SK-N-SH (cell line): ENCODE measurements at regions not wholly inside any gene's neighbourhood (a gene's known extent, or its start where the extent isn't known, plus 50 kb on each side); places are given as distances from the start of the nearest gene placed in this dataset.

Experiments
- CTCF ChIA-PET: fragments of 300-600, 350-600 bp; formaldehyde crosslinking; extraction: SDS; loops from one replicate; lab custom pipeline; 2021; lab: Yijun Ruan, JAX
- POLR2A ChIA-PET: fragments of 350-600 bp; sonication (Branson Sonifier 250); formaldehyde crosslinking; extraction: SDS; loops from one replicate; lab custom pipeline; 2020; ENCODE audit warnings: antibody characterized with exemption, inconsistent platforms; lab: Yijun Ruan, JAX
- DNase-seq: peaks from one replicate; pipeline ENCODE4 v3.0.0; 2012
- H2AFZ ChIP-seq: fragments of 200-600 bp; sonication (generic); 2 replicates; pipeline ENCODE4 v1.8.1; 2016; ENCODE audit warnings: antibody characterized with exemption, mild to moderate bottlenecking, low read depth
- H3F3A ChIP-seq: fragments of 200-600 bp; sonication (generic); replicated peaks from 2 replicates; pipeline ENCODE3; 2016; ENCODE audit warnings: antibody characterized with exemption, mild to moderate bottlenecking; ENCODE audit not compliant: insufficient read depth
- H3K27ac ChIP-seq, 2 experiments: fragments of 200-500 bp in 1 of 2; fragments of 200-600 bp in 1 of 2; sonication (Bioruptor generic) in 1 of 2; sonication (generic), shearing (Covaris generic) in 1 of 2; 2 replicates each; pipeline versions ENCODE4 v1.5.1 to v1.6.1; 2014 to 2016; ENCODE audit warnings: low read depth in 2 of 2, inconsistent platforms in 1 of 2, low read length in 1 of 2, mild to moderate bottlenecking in 1 of 2, mixed read lengths in 1 of 2
- H3K27me3 ChIP-seq: fragments of 200-600 bp; sonication (generic), shearing (Covaris generic); 2 replicates; pipeline ENCODE4 v1.6.1; 2016; ENCODE audit warnings: mixed run types; ENCODE audit not compliant: insufficient read depth
- H3K36me3 ChIP-seq, 2 experiments: fragments of 200-500 bp in 1 of 2; fragments of 200-600 bp in 1 of 2; sonication (Bioruptor generic) in 1 of 2; sonication (generic) in 1 of 2; replicated peaks in 1 of 2; 2 replicates each; pipeline versions ENCODE3 to v1.5.1; 2014 to 2016; ENCODE audit warnings: low read length in 1 of 2, mild to moderate bottlenecking in 1 of 2; ENCODE audit not compliant: insufficient read depth in 2 of 2, control insufficient read depth in 1 of 2
- H3K4me1 ChIP-seq, 2 experiments: fragments of 200-500 bp in 1 of 2; fragments of 200-600 bp in 1 of 2; sonication (Bioruptor generic) in 1 of 2; sonication (generic), shearing (Covaris generic) in 1 of 2; 2 replicates each; pipeline versions ENCODE4 v1.5.1 to v1.6.1; 2014 to 2016; ENCODE audit warnings: low read depth in 1 of 2, low read length in 1 of 2, mixed run types in 1 of 2; ENCODE audit not compliant: insufficient read depth in 2 of 2, control insufficient read depth in 1 of 2
- H3K4me2 ChIP-seq: fragments of 200-600 bp; sonication (generic), shearing (Covaris generic); 2 replicates; pipeline ENCODE4 v1.6.1; 2017; ENCODE audit warnings: mixed run types
- H3K4me3 ChIP-seq, 2 experiments: fragments of 200-500 bp in 1 of 2; fragments of 200-600 bp in 1 of 2; sonication (Bioruptor generic) in 1 of 2; sonication (generic), shearing (Covaris generic) in 1 of 2; 2 replicates each; pipeline versions ENCODE4 v1.5.1 to v1.8.1; 2014 to 2016; ENCODE audit warnings: low read depth in 2 of 2, inconsistent platforms in 1 of 2, low read length in 1 of 2, mild to moderate bottlenecking in 1 of 2, mixed read lengths in 1 of 2, moderate library complexity in 1 of 2
- H3K79me2 ChIP-seq: fragments of 200-600 bp; sonication (generic); 2 replicates; pipeline ENCODE4 v1.8.1; 2017; ENCODE audit warnings: mild to moderate bottlenecking; ENCODE audit not compliant: insufficient read depth
- H3K9ac ChIP-seq: fragments of 200-600 bp; sonication (generic); 2 replicates; pipeline ENCODE4 v1.6.1; 2017; ENCODE audit warnings: mixed run types
- H3K9me2 ChIP-seq: fragments of 200-600 bp; sonication (generic); 2 replicates; pipeline ENCODE4 v1.6.1; 2017; ENCODE audit warnings: mixed run types
- H3K9me3 ChIP-seq: fragments of 200-600 bp; sonication (generic); 2 replicates; pipeline ENCODE4 v1.6.1; 2017; ENCODE audit warnings: mixed run types, mild to moderate bottlenecking, moderate library complexity
- H4K20me1 ChIP-seq: fragments of 200-600 bp; sonication (generic); 2 replicates; pipeline ENCODE4 v1.6.1; 2017; ENCODE audit warnings: mild to moderate bottlenecking, mixed run types; ENCODE audit not compliant: insufficient read depth
- CHD2 ChIP-seq: fragments of 150-350 bp; IDR thresholded peaks from 2 replicates; pipeline ENCODE4 v1.6.1; 2018; ENCODE audit warnings: low read length; ENCODE audit not compliant: partially characterized antibody
- EZH2phosphoT487 ChIP-seq: fragments of 200-600 bp; sonication (generic); IDR thresholded peaks from 2 replicates; pipeline ENCODE4 v1.6.1; 2017; ENCODE audit warnings: low read depth, mixed run types, mild to moderate bottlenecking, antibody characterized with exemption, moderate library complexity, borderline replicate concordance
- FOSL2 ChIP-seq: IDR thresholded peaks from 2 replicates; pipeline ENCODE4 v1.4.0; 2012; ENCODE audit warnings: low read depth, mild to moderate bottlenecking, moderate library complexity, borderline replicate concordance
- GABPA ChIP-seq: IDR thresholded peaks from 2 replicates; pipeline ENCODE4 v1.4.0; 2012; ENCODE audit warnings: low read depth, mild to moderate bottlenecking
- GATA2 ChIP-seq: sonication (generic); formaldehyde crosslinking; IDR thresholded peaks from 2 replicates; pipeline ENCODE4 v1.5.0; 2020; ENCODE audit warnings: mild to moderate bottlenecking, missing genetic modification reagents
- MEF2A ChIP-seq: IDR thresholded peaks from 2 replicates; pipeline ENCODE4 v1.4.0; 2012; ENCODE audit warnings: low read depth, borderline replicate concordance
- NFIC ChIP-seq: IDR thresholded peaks from 2 replicates; pipeline ENCODE4 v1.4.0; 2012; ENCODE audit warnings: borderline replicate concordance
- POLR2AphosphoS5 ChIP-seq: IDR thresholded peaks from 2 replicates; pipeline ENCODE4 v1.6.1; 2012; ENCODE audit warnings: low read depth, low read length
- RAD21 ChIP-seq: IDR thresholded peaks from 2 replicates; pipeline ENCODE4 v1.6.1; 2012; ENCODE audit warnings: mild to moderate bottlenecking, low read length
- RFX5 ChIP-seq: IDR thresholded peaks from 2 replicates; pipeline ENCODE4 v1.6.1; 2012; ENCODE audit warnings: mild to moderate bottlenecking, improper control_type of control experiment, low read length
- RXRA ChIP-seq: IDR thresholded peaks from 2 replicates; pipeline ENCODE4 v1.4.0; 2012; ENCODE audit warnings: low read depth, mild to moderate bottlenecking, borderline replicate concordance
- SIN3A ChIP-seq: IDR thresholded peaks from 2 replicates; pipeline ENCODE4 v1.6.1; 2012; ENCODE audit warnings: low read depth, mild to moderate bottlenecking, low read length, moderate library complexity, borderline replicate concordance
- SMC3 ChIP-seq: IDR thresholded peaks from 2 replicates; pipeline ENCODE4 v1.6.1; 2012; ENCODE audit warnings: low read depth, low read length, improper control_type of control experiment
- TCF12 ChIP-seq: IDR thresholded peaks from 2 replicates; pipeline ENCODE4 v1.4.0; 2012
- TEAD4 ChIP-seq: IDR thresholded peaks from 2 replicates; pipeline ENCODE4 v1.4.0; 2012; ENCODE audit warnings: mild to moderate bottlenecking, borderline replicate concordance; ENCODE audit not compliant: insufficient read depth
- WGBS: methylation state at CpG from one replicate; pipeline ENCODE4 v1.1.6; 2017; ENCODE audit warnings: low lambda C conversion rate; 5-methylcytosine and 5-hydroxymethylcytosine counted together
- TF ChIP-seq, protein P1 (sequence below): fragments of 200-600 bp; sonication (generic); IDR thresholded peaks from 2 replicates; pipeline ENCODE4 v1.6.1; 2017; ENCODE audit warnings: antibody characterized with exemption, mild to moderate bottlenecking, moderate library complexity
- TF ChIP-seq, protein P2 (sequence below): IDR thresholded peaks from 2 replicates; pipeline ENCODE4; 2012
- TF ChIP-seq, protein P3 (sequence below): IDR thresholded peaks from 2 replicates; pipeline ENCODE4 v1.4.0; 2012; ENCODE audit warnings: low read depth
- TF ChIP-seq, protein P4 (sequence below): fragments of 150-350 bp; IDR thresholded peaks from 2 replicates; pipeline ENCODE4 v1.6.1; 2016; ENCODE audit warnings: mild to moderate bottlenecking, low read depth, low read length

DNA sequence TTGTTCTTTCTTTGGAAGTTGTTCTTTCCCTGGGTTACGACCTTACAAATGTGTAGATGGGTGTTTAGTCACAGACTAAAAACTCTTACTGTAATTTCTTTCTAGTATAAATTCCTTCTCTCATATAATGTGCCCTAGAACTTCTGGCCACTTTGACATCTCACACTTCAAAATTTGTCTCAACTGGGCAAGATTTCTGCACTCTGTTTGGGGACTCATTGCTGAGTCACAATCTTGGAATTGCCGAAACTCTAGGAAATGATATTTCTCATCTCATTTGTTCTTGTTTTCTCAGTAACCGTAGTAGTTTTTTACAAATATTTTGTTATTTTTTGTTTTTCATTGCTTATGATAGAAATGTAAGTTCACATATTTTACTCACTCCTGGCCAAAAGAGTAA is 2523.2 kb upstream of the PCDH20 start:
- DNase-seq, result no peak
- 79% methylated on average over 3 of the region's 3 CpGs for WGBS
- no peaks in the 10 kb centered on the region for H4K20me1 ChIP-seq
- H3K9me3 ChIP-seq, result no peaks in the 10 kb centered on the region; the same call in 1 of the 2 replicates
- CTCF ChIA-PET, result no interaction called here
- no peaks in the 10 kb centered on the region for H3K9me2 ChIP-seq
- H2AFZ ChIP-seq, result no peak overlapping the region
- no peaks in the 10 kb centered on the region for H3F3A ChIP-seq
- no peak overlapping the region for H3K9ac ChIP-seq
- no peaks in the 10 kb centered on the region for H3K79me2 ChIP-seq
- no peaks in the 10 kb centered on the region for H3K36me3 ChIP-seq
- no peaks in the 10 kb centered on the region for H3K27me3 ChIP-seq
- H3K4me2 ChIP-seq, result no peak overlapping the region
- TF ChIP-seq EZH2phosphoT487 (no peak), RFX5 (no peak), SIN3A (no peak), MEF2A (no peak), TCF12 (no peak), FOSL2 (no peak), POLR2AphosphoS5 (no peak), GABPA (no peak), RAD21 (no peak), SMC3 (no peak), CHD2 (no peak), TEAD4 (no peak), GATA2 (no peak), RXRA (no peak), NFIC (no peak)
- TF ChIP-seq, protein P1, sequence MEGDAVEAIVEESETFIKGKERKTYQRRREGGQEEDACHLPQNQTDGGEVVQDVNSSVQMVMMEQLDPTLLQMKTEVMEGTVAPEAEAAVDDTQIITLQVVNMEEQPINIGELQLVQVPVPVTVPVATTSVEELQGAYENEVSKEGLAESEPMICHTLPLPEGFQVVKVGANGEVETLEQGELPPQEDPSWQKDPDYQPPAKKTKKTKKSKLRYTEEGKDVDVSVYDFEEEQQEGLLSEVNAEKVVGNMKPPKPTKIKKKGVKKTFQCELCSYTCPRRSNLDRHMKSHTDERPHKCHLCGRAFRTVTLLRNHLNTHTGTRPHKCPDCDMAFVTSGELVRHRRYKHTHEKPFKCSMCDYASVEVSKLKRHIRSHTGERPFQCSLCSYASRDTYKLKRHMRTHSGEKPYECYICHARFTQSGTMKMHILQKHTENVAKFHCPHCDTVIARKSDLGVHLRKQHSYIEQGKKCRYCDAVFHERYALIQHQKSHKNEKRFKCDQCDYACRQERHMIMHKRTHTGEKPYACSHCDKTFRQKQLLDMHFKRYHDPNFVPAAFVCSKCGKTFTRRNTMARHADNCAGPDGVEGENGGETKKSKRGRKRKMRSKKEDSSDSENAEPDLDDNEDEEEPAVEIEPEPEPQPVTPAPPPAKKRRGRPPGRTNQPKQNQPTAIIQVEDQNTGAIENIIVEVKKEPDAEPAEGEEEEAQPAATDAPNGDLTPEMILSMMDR, result no peak
- TF ChIP-seq, protein P2, sequence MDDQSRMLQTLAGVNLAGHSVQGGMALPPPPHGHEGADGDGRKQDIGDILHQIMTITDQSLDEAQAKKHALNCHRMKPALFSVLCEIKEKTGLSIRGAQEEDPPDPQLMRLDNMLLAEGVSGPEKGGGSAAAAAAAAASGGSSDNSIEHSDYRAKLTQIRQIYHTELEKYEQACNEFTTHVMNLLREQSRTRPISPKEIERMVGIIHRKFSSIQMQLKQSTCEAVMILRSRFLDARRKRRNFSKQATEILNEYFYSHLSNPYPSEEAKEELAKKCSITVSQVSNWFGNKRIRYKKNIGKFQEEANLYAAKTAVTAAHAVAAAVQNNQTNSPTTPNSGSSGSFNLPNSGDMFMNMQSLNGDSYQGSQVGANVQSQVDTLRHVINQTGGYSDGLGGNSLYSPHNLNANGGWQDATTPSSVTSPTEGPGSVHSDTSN, result no peak
- TF ChIP-seq, protein P3, sequence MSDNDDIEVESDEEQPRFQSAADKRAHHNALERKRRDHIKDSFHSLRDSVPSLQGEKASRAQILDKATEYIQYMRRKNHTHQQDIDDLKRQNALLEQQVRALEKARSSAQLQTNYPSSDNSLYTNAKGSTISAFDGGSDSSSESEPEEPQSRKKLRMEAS, result no peak
- TF ChIP-seq, protein P4, sequence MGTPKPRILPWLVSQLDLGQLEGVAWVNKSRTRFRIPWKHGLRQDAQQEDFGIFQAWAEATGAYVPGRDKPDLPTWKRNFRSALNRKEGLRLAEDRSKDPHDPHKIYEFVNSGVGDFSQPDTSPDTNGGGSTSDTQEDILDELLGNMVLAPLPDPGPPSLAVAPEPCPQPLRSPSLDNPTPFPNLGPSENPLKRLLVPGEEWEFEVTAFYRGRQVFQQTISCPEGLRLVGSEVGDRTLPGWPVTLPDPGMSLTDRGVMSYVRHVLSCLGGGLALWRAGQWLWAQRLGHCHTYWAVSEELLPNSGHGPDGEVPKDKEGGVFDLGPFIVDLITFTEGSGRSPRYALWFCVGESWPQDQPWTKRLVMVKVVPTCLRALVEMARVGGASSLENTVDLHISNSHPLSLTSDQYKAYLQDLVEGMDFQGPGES, result no peak
- no peak overlapping the region for H3K27ac ChIP-seq
- POLR2A ChIA-PET, result no interaction called here
- H3K4me1 ChIP-seq, result no peaks in the 10 kb centered on the region; a peak in 1 of 4 replicates
- no peak overlapping the region for H3K4me3 ChIP-seq
